ENCODE measurements at regions not wholly inside any gene's neighbourhood (a gene's known extent, or its start where the extent isn't known, plus 50 kb on each side); places are given as distances from the start of the nearest gene placed in this dataset.

DNA sequence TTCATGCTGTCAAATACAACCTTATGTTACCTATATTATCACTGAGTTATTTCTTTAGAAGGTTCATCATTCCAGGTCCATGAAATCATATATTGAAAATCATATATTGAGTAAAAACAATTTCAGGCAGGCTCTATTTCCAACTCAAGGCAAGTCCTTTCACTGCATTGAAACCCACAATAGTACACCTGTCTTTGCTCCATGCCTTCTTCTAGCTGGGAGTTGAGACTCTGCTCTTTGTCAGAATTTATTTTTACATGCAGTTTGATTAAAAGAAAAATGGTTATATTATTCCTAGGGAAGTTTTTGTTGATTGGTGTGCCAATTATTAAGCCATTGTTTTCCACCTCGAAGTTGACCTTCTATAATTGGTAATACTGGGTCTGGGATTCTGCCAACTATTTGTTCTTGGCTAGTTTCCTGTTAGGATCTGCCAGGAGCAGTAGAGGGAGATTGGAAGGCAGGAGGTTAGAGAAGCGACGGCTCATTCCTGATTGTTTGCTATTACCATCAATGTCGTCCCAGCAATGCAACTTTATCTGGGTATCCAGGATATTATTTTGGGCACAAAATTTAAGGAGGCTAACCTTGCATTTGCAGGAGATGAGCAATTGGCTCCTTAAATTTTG is 79.5 kb upstream of the MIS18BP1 start:
- H3K4me3 ChIP-seq (ENCODE audit: low read depth, low read length), result no peak overlapping the region
- no peak for TF ChIP-seq CTCF (IDR thresholded peaks at IDR 0.05; ENCODE audit: low read depth, low read length)

DNA sequence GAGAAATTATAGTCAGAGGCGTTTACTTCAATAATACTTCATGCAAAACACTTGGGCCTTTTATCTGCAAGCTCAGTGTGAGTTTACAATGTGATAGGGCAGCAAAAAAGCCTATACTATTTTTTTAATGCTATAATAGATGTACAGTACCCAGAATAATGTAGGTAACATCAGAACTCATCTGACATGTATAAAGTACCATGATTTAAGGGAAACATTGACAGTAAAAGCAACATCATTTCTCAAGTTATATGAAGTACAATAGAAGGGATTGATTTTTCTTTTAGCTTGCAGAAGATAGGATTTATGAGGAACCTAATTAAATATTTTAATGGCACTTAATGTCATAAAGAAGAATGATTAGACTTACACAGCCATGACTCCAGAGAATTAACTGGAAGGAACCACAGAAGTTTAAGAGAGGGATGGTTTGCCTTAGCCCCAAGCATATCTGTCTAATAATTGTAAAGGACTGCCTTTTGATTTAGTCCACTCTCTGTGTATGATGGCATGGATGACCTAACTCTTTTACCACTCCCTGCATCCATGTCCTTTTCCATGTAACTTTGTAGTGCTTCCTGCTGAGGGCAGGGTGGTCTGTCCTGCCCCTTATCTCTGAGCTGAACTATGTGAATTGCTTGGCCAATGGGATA is 55.9 kb upstream of the MIS18BP1 start:
- TF ChIP-seq CTCF (IDR thresholded peaks at IDR 0.05; ENCODE audit: low read depth, low read length), result no peak
- H3K4me3 ChIP-seq (ENCODE audit: low read depth, low read length), result no peak overlapping the region

Measured in WI38 (cell line).